Liver (tissue), 3 donors: ENCODE measurements at regions not wholly inside any gene's neighbourhood (a gene's known extent, or its start where the extent isn't known, plus 50 kb on each side); places are given as distances from the start of the nearest gene placed in this dataset.

Experiments used
- EGR1 ChIP-seq, 2 donors: IDR thresholded peaks; 2 replicates each; pipeline ENCODE4 v1.6.1; 2016 to 2018; ENCODE audit warnings: antibody characterized with exemption in 2 of 2, low read depth in 2 of 2
- FOXA1 ChIP-seq: IDR thresholded peaks from 2 replicates; pipeline ENCODE4 v1.6.1; 2016; ENCODE audit warnings: antibody characterized with exemption
- JUND ChIP-seq, 2 donors: IDR thresholded peaks; 2 replicates each; pipeline ENCODE4 v1.6.1; 2016; ENCODE audit warnings: antibody characterized with exemption in 2 of 2
- MAX ChIP-seq: IDR thresholded peaks from 2 replicates; pipeline ENCODE4 v1.6.1; 2016; ENCODE audit warnings: antibody characterized with exemption
- NR2F2 ChIP-seq: IDR thresholded peaks from 2 replicates; pipeline ENCODE4 v1.6.1; 2016; ENCODE audit warnings: antibody characterized with exemption
- RAD21 ChIP-seq, 2 donors: IDR thresholded peaks; 2 replicates each; pipeline ENCODE4 v1.6.1; 2016; ENCODE audit warnings: antibody characterized with exemption in 2 of 2, mild to moderate bottlenecking in 2 of 2
- REST ChIP-seq: IDR thresholded peaks from 2 replicates; pipeline ENCODE4 v1.6.1; 2016; ENCODE audit warnings: antibody characterized with exemption, mild to moderate bottlenecking
- RXRA ChIP-seq, 2 donors: IDR thresholded peaks; 2 replicates each; pipeline ENCODE4 v1.6.1; 2017 to 2018; ENCODE audit warnings: antibody characterized with exemption in 2 of 2, mild to moderate bottlenecking in 1 of 2
- TAF1 ChIP-seq: conservative IDR thresholded peaks from 2 replicates; pipeline ENCODE4 v1.6.1; 2016; ENCODE audit warnings: antibody characterized with exemption, mild to moderate bottlenecking
- TF ChIP-seq, protein P1 (sequence below): fragments of 150-350 bp; IDR thresholded peaks from 2 replicates; pipeline ENCODE4 v1.5.1; 2017; ENCODE audit warnings: improper control_type of control experiment, low read depth, low read length; ENCODE audit not compliant: missing input control
- donor health status: healthy.
- donor health status: healthy.

GRCh38 chr3:21216598-21216997 is 534.4 kb downstream of the ZNF385D start:
- TF ChIP-seq, protein P1, sequence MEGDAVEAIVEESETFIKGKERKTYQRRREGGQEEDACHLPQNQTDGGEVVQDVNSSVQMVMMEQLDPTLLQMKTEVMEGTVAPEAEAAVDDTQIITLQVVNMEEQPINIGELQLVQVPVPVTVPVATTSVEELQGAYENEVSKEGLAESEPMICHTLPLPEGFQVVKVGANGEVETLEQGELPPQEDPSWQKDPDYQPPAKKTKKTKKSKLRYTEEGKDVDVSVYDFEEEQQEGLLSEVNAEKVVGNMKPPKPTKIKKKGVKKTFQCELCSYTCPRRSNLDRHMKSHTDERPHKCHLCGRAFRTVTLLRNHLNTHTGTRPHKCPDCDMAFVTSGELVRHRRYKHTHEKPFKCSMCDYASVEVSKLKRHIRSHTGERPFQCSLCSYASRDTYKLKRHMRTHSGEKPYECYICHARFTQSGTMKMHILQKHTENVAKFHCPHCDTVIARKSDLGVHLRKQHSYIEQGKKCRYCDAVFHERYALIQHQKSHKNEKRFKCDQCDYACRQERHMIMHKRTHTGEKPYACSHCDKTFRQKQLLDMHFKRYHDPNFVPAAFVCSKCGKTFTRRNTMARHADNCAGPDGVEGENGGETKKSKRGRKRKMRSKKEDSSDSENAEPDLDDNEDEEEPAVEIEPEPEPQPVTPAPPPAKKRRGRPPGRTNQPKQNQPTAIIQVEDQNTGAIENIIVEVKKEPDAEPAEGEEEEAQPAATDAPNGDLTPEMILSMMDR, result peak; percentile 18
- TF ChIP-seq JUND (IDR thresholded peaks at IDR 0.05), result no peak
- TF ChIP-seq EGR1 (IDR thresholded peaks at IDR 0.05; ENCODE audit: low read depth in 2 of 2), result no peak
- TF ChIP-seq RAD21 (IDR thresholded peaks at IDR 0.05), result peak; percentile 12 to 50
- TF ChIP-seq MAX, result no peak
- TF ChIP-seq REST, result no peak
- no peak for TF ChIP-seq NR2F2
- TF ChIP-seq RXRA (IDR thresholded peaks at IDR 0.05), result no peak
- TF ChIP-seq TAF1, result no peak
- no peak for TF ChIP-seq FOXA1
